Lung (tissue), 11 donors: ENCODE measurements at regions not wholly inside any gene's neighbourhood (a gene's known extent, or its start where the extent isn't known, plus 50 kb on each side); places are given as distances from the start of the nearest gene placed in this dataset.

ENCODE experiments used
- ATAC-seq: fragments of 200-7000 bp; cut with Tn5 transposase; one replicate; pipeline ENCODE4 v1.9.1; 2020; ENCODE audit warnings: moderate number of reproducible peaks; ENCODE audit not compliant: insufficient read depth, low FRiP score
- DNase-seq, 3 donors: peaks; one replicate each; pipeline ENCODE4 v3.0.0-alpha.2; 2013 to 2017
- H3K27ac ChIP-seq, 2 donors: one replicate each; pipeline ENCODE4 v1.5.1; 2013; ENCODE audit warnings: mild to moderate bottlenecking in 2 of 2, moderate library complexity in 2 of 2, control low read depth in 1 of 2, inconsistent platforms in 1 of 2, low read depth in 1 of 2, low read length in 1 of 2
- H3K27me3 ChIP-seq, 3 donors: one replicate each; pipeline ENCODE4 v1.5.1; 2013; ENCODE audit warnings: low read length in 2 of 3; ENCODE audit not compliant: control insufficient read depth in 3 of 3, insufficient read depth in 3 of 3
- H3K36me3 ChIP-seq, 4 donors: one replicate each; pipeline ENCODE4 v1.5.1; 2013; ENCODE audit warnings: low read length in 4 of 4, mild to moderate bottlenecking in 1 of 4, moderate library complexity in 1 of 4; ENCODE audit not compliant: control insufficient read depth in 4 of 4, insufficient read depth in 4 of 4
- H3K4me1 ChIP-seq, 5 donors: one replicate each; pipeline ENCODE4 v1.5.1; 2013; ENCODE audit warnings: low read length in 5 of 5, mild to moderate bottlenecking in 2 of 5, moderate library complexity in 1 of 5; ENCODE audit not compliant: control insufficient read depth in 5 of 5, insufficient read depth in 5 of 5
- H3K4me3 ChIP-seq: one replicate; pipeline ENCODE4 v1.5.1; 2013; ENCODE audit warnings: mild to moderate bottlenecking, control low read depth, moderate library complexity
- H3K9ac ChIP-seq, 2 donors: one replicate each; pipeline ENCODE4 v1.5.1; 2013; ENCODE audit warnings: low read length in 2 of 2, control low read depth in 1 of 2; ENCODE audit not compliant: insufficient read depth in 1 of 2
- H3K9me3 ChIP-seq, 4 donors: one replicate each; pipeline ENCODE4 v1.5.1; 2013; ENCODE audit warnings: low read length in 3 of 4, mild to moderate bottlenecking in 1 of 4, moderate library complexity in 1 of 4; ENCODE audit not compliant: control insufficient read depth in 4 of 4, insufficient read depth in 3 of 4
- WGBS, 2 donors: extraction: QIAGEN DNeasy Blood & Tissue Kit; methylation state at CpG; one replicate each; pipeline ENCODE4 v1.1.7; 2013; 5-methylcytosine and 5-hydroxymethylcytosine counted together
- TF ChIP-seq, protein P1 (sequence below): IDR thresholded peaks from 2 replicates; pipeline ENCODE4 v1.5.1; 2012; ENCODE audit warnings: mild to moderate bottlenecking; ENCODE audit errors: control extremely low read depth, extremely low read depth
- donor health status: control.
- donor health status: control.
- donor health status: Bipolar disorder and iron deficiency.
- donor health status: healthy.
- donor health status: DM: yes; HTN: yes; CAD: no.

DNA sequence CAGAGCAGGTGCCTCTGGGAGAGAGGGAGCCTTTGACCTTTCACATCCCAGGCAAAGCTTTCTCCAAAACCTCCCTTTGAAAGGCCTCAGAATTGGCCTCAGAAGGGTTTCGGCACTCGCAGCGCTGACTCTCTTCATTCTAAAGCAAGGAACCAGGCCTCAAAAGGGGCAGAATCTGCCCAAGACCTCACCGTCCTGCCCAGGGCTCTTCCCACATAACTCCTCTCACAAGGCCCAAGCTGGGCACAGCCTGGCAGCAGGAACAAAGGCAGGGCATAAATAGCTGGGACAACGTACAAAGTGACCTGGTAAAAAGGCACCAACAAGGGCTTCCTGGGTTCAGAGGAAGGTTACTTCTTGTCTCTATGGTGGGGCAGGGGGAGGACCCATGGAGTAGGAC, 166.3 kb upstream of the FSTL4 start:
- Histone ChIP-seq H3K4me1 (no peaks in the 10 kb centered on the region), H3K27me3 (no peaks in the 10 kb centered on the region), H3K9me3 (peaks cover 0 to 1% (median 0%) of the 10 kb centered on the region in 4 donors), H3K27ac (no peak overlapping the region), H3K9ac (no peak overlapping the region), H3K4me3 (no peak overlapping the region), H3K36me3 (no peaks in the 10 kb centered on the region)
- no peak for DNase-seq
- TF ChIP-seq, protein P1, sequence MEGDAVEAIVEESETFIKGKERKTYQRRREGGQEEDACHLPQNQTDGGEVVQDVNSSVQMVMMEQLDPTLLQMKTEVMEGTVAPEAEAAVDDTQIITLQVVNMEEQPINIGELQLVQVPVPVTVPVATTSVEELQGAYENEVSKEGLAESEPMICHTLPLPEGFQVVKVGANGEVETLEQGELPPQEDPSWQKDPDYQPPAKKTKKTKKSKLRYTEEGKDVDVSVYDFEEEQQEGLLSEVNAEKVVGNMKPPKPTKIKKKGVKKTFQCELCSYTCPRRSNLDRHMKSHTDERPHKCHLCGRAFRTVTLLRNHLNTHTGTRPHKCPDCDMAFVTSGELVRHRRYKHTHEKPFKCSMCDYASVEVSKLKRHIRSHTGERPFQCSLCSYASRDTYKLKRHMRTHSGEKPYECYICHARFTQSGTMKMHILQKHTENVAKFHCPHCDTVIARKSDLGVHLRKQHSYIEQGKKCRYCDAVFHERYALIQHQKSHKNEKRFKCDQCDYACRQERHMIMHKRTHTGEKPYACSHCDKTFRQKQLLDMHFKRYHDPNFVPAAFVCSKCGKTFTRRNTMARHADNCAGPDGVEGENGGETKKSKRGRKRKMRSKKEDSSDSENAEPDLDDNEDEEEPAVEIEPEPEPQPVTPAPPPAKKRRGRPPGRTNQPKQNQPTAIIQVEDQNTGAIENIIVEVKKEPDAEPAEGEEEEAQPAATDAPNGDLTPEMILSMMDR: no peak
- 75 to 88% methylated on average over 5 of the region's 5 CpGs for WGBS, 2 donors
- no peak for ATAC-seq

DNA sequence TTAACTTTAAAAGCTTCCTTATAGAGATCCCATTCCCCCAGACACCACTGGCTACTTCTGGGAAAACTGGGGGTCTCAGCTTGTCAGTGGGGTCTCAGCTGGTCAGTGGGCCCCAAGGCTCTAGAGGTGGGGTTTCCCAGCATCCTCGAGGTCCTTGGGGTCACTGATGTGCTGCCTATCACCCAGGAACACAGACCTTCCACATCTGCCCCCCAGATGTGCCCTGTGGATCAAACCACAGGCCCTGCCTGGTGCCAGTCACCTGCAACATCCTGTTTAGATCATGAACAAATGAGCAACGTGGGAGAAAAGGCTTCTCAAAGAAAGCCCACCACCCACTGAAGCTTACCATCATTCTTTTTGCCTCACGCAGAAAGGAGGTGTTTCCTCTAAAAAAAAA, 165.6 kb upstream of the FSTL4 start:
- Histone ChIP-seq H3K27ac (no peak overlapping the region), H3K4me3 (no peak overlapping the region), H3K9ac (no peak overlapping the region), H3K4me1 (no peaks in the 10 kb centered on the region), H3K27me3 (no peaks in the 10 kb centered on the region), H3K9me3 (peaks cover 0 to 1% (median 0%) of the 10 kb centered on the region in 4 donors), H3K36me3 (no peaks in the 10 kb centered on the region)
- DNase-seq: no peak
- TF ChIP-seq, protein P1: no peak
- WGBS, 2 donors: 66 to 68% methylated on average over 3 of the region's 3 CpGs
- ATAC-seq: no peak

DNA sequence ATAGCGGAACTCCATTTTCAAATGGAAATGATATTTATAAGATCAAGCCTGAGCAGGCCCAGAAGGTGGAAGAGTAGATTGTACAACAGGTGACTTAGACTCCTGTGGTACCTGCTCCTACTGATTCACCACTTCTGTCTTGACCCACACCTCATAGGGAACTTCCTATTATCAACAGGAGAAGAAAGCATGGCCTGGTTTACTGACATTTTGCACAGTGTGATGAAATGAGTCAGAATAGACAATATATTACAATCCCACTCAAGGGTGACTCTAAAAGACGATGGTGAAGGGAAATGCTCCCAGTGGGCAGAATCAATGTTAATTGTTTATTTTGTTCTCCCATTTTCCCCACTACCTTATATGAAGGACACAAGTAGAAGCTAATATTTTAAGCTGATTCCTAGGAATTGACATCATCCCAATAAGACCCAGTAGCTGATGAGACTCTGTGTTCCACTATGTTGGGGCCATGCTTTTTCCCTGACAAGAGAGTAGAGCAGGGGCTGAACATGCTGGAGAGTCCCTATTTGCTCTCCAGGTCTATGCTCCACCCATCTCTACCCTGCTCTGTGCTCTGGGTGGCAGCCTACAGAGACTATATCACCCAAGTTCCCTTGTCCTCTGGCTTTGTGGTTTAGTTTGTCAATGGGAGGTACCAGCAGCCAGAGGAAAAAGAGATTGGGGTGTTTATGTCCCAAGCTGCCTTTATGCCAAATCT, 163.4 kb upstream of the FSTL4 start:
- no peak overlapping the region for H3K27ac ChIP-seq
- H3K36me3 ChIP-seq: no peaks in the 10 kb centered on the region
- 84 to 86% methylated on average over 2 of the region's 2 CpGs for WGBS, 2 donors
- DNase-seq: no peak
- TF ChIP-seq, protein P1: no peak
- ATAC-seq: no peak
- no peaks in the 10 kb centered on the region for H3K9me3 ChIP-seq
- H3K27me3 ChIP-seq: no peaks in the 10 kb centered on the region
- H3K9ac ChIP-seq: no peak overlapping the region
- no peaks in the 10 kb centered on the region for H3K4me1 ChIP-seq
- no peak overlapping the region for H3K4me3 ChIP-seq
